Calu3 (cell line): ENCODE measurements at regions not wholly inside any gene's neighbourhood (a gene's known extent, or its start where the extent isn't known, plus 50 kb on each side); places are given as distances from the start of the nearest gene placed in this dataset.

Source experiments
- BruUV-seq: library from RNA; stranded (reverse); fragments of 400-500 nt; replicated peaks from 2 replicates; lab custom pipeline; 2021; lab: Mats Ljungman, UMichigan
- CTCF ChIA-PET: fragments of 300-600 bp; sonication (Branson Sonifier 250); formaldehyde crosslinking; loops from one replicate; lab custom pipeline; 2022; ENCODE audit warnings: antibody characterized with exemption; lab: Charles Lee
- DNase-seq: peaks from one replicate; pipeline ENCODE4 v3.0.0; 2022
- H3K27ac Mint-ChIP-seq: one replicate; pipeline ENCODE4 v1.8.0; 2022; ENCODE audit warnings: mixed read lengths; ENCODE audit not compliant: unreplicated experiment
- H3K27me3 Mint-ChIP-seq: one replicate; pipeline ENCODE4 v1.8.0; 2022; ENCODE audit warnings: mixed read lengths; ENCODE audit not compliant: unreplicated experiment
- H3K36me3 Mint-ChIP-seq: one replicate; pipeline ENCODE4 v1.8.0; 2022; ENCODE audit warnings: mild to moderate bottlenecking, moderate library complexity, mixed read lengths; ENCODE audit not compliant: insufficient read depth, unreplicated experiment
- H3K4me1 Mint-ChIP-seq: one replicate; pipeline ENCODE4 v1.8.0; 2022; ENCODE audit warnings: mild to moderate bottlenecking, low read depth, mixed read lengths; ENCODE audit not compliant: unreplicated experiment
- H3K4me3 Mint-ChIP-seq: one replicate; pipeline ENCODE4 v1.8.0; 2022; ENCODE audit warnings: mild to moderate bottlenecking, low read depth, moderate library complexity, mixed read lengths; ENCODE audit not compliant: unreplicated experiment
- H3K9me3 Mint-ChIP-seq: one replicate; pipeline ENCODE4 v1.8.0; 2022; ENCODE audit warnings: low read depth, mixed read lengths; ENCODE audit not compliant: unreplicated experiment
- CTCF ChIP-seq: fragments of 200-600 bp; IDR thresholded peaks from one replicate; pipeline ENCODE4 v1.8.0; 2022; ENCODE audit warnings: antibody characterized with exemption; ENCODE audit not compliant: unreplicated experiment
- intact Hi-C: fragments of 100-400 bp; cut with micrococcal nuclease; formaldehyde crosslinking; loops from one replicate; pipeline ENCODE4 v1.10.0; 2022; ENCODE audit not compliant: unreplicated experiment

DNA sequence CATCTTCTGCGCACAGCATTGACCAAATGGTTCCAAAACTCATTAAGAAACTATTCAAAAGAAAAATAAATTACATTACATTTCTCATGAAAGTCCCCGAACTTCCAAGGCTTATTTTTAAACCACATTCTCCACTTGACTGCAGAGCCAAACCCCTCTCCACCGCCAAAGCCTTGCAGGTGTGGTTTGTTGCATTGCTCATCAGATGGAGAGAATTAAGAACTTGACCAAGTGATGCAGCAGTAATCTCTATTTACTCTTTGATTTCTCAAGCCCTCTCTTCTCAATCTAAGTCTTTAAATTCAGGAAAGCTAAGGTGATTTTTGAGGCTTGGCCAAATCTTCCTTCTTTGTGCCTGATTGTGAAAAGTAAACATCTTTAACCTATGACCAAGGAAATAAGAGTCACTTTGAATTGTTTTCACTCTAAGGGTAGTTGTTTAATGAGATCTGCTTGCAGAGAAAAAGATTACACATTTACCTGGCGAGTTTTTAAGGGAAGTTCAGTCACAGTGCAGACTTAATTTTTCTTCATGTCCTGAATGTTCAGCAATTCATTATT, 290.5 kb upstream of the ITGA1 start:
- CTCF ChIA-PET: no interaction called here
- no peak for DNase-seq
- no peak for TF ChIP-seq CTCF
- no peaks in the 10 kb centered on the region for H3K27me3 Mint-ChIP-seq
- peaks cover 10% of the 10 kb centered on the region for H3K4me1 Mint-ChIP-seq
- no TSS peak for BruUV-seq
- H3K4me3 Mint-ChIP-seq: no peak overlapping the region
- H3K36me3 Mint-ChIP-seq: no peaks in the 10 kb centered on the region
- no peak overlapping the region for H3K27ac Mint-ChIP-seq
- intact Hi-C loops: no loop called here
- H3K9me3 Mint-ChIP-seq: no peaks in the 10 kb centered on the region

- Mint-ChIP-seq H3K36me3 (no peaks in the 10 kb centered on the region), H3K9me3 (no peaks in the 10 kb centered on the region), H3K27ac (no peak overlapping the region), H3K4me1 (peaks cover 10% of the 10 kb centered on the region), H3K4me3 (no peak overlapping the region), H3K27me3 (no peaks in the 10 kb centered on the region)
- no TSS peak for BruUV-seq
- DNase-seq: no peak
- no peak for TF ChIP-seq CTCF
- CTCF ChIA-PET: no interaction called here
- intact Hi-C loops: no loop called here
Observed at GRCh38 chr5:52498607-52499006, 289.1 kb upstream of the ITGA1 start.

DNA sequence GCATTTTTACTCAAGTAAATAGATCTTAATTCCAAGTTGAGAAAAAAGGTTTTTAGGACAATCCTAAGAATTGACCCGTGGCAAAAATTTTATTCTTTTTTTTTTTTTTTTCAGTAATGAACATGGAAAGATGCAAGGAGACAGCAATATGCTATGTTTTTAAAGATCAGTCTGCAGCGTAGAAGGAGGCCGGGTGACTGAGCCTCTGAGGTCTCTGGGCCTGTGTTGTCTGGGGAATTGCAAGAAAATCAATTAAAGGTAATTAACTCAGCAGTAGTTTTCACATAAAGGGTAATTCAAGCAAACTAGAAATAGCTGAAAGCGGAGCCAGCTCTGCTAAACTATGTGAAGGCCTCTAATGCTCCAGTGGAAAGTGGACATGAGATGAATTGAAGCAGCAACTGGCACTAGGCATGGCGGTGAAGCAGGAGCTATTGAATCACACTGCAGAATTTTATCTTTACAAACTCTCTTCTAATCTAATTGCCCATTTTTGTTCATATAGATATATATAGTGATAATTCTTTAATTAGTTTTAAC, 285.2 kb upstream of the ITGA1 start:
- Mint-ChIP-seq H3K27me3 (no peaks in the 10 kb centered on the region), H3K4me1 (peaks cover 2% of the 10 kb centered on the region), H3K36me3 (no peaks in the 10 kb centered on the region), H3K4me3 (no peak overlapping the region), H3K9me3 (no peaks in the 10 kb centered on the region), H3K27ac (no peak overlapping the region)
- no peak for DNase-seq
- no peak for TF ChIP-seq CTCF
- intact Hi-C loops: no loop called here
- CTCF ChIA-PET: no interaction called here
- no TSS peak for BruUV-seq

- TF ChIP-seq CTCF: no peak
- CTCF ChIA-PET: no interaction called here
- H3K4me3 Mint-ChIP-seq: no peak overlapping the region
- no peak overlapping the region for H3K27ac Mint-ChIP-seq
- H3K4me1 Mint-ChIP-seq: no peaks in the 10 kb centered on the region
- no peaks in the 10 kb centered on the region for H3K36me3 Mint-ChIP-seq
- intact Hi-C loops: no loop called here
- no peak for DNase-seq
- no peaks in the 10 kb centered on the region for H3K9me3 Mint-ChIP-seq
- no TSS peak for BruUV-seq
- no peaks in the 10 kb centered on the region for H3K27me3 Mint-ChIP-seq
Observed at GRCh38 chr5:52504584-52505240, 283.0 kb upstream of the ITGA1 start.
